HEK293 (cell line): ENCODE measurements at regions not wholly inside any gene's neighbourhood (a gene's known extent, or its start where the extent isn't known, plus 50 kb on each side); places are given as distances from the start of the nearest gene placed in this dataset.
A peak's percentile ranks its signal among the peaks of the same experiment; 100 is the strongest.

Experiments used
- CTCF ChIA-PET: fragments of 350-600 bp; formaldehyde crosslinking; extraction: SDS; loops from one replicate; lab custom pipeline; 2021; ENCODE audit warnings: antibody characterized with exemption; lab: Yijun Ruan, JAX
- POLR2A ChIA-PET: fragments of 300-600 bp; formaldehyde crosslinking; extraction: SDS; loops from one replicate; lab custom pipeline; 2020; ENCODE audit warnings: antibody characterized with exemption, inconsistent platforms; lab: Yijun Ruan, JAX
- H3K27ac ChIP-seq: fragments of 200-500 bp; sonication (Bioruptor generic); 2 replicates; pipeline ENCODE4 v1.5.1; 2014; ENCODE audit warnings: low read depth, low read length, control low read depth, inconsistent platforms; ENCODE audit errors: extremely low read depth
- H3K36me3 ChIP-seq, 2 experiments: fragments of 200-500 bp in 1 of 2; sonication (Bioruptor generic) in 1 of 2; 1 replicate in 1 of 2; 2 replicates in 1 of 2; pipeline ENCODE4 v1.5.1; 2014 to 2017; ENCODE audit warnings: inconsistent platforms in 2 of 2, low read length in 2 of 2; ENCODE audit not compliant: control insufficient read depth in 2 of 2, insufficient read depth in 1 of 2
- H3K4me1 ChIP-seq: fragments of 200-500 bp; sonication (Bioruptor generic); 2 replicates; pipeline ENCODE4 v1.5.1; 2014; ENCODE audit warnings: mild to moderate bottlenecking, low read length, inconsistent platforms; ENCODE audit not compliant: control insufficient read depth, insufficient read depth
- H3K4me3 ChIP-seq: 2 replicates; pipeline ENCODE4 v1.5.1; 2011; ENCODE audit warnings: low read depth, mild to moderate bottlenecking, control low read depth, low read length, moderate library complexity
- H3K9me3 ChIP-seq: fragments of 200-500 bp; sonication (Bioruptor generic); 2 replicates; pipeline ENCODE4 v1.5.1; 2014; ENCODE audit warnings: low read depth, low read length, inconsistent platforms; ENCODE audit not compliant: control insufficient read depth, insufficient read depth
- EGR2 ChIP-seq: fragments of 450-650 bp; formaldehyde crosslinking; IDR thresholded peaks from 2 replicates; pipeline ENCODE4 v1.5.1; 2016; ENCODE audit warnings: low read depth, missing biosample characterization, missing genetic modification characterization
- PATZ1 ChIP-seq: fragments of 450-650 bp; formaldehyde crosslinking; IDR thresholded peaks from 2 replicates; pipeline ENCODE4 v1.5.1; 2016; ENCODE audit warnings: missing biosample characterization, missing genetic modification characterization
- SP7 ChIP-seq: fragments of 450-650 bp; formaldehyde crosslinking; IDR thresholded peaks from 2 replicates; pipeline ENCODE4 v1.5.1; 2016; ENCODE audit warnings: missing biosample characterization, missing genetic modification characterization
- ZBTB26 ChIP-seq: fragments of 450-650 bp; formaldehyde crosslinking; optimal IDR thresholded peaks from 2 replicates; pipeline ENCODE3; 2016; ENCODE audit warnings: missing biosample characterization, mild to moderate bottlenecking, missing genetic modification characterization
- ZBTB7A ChIP-seq: fragments of 450-650 bp; formaldehyde crosslinking; IDR thresholded peaks from 2 replicates; pipeline ENCODE4 v1.5.1; 2016; ENCODE audit warnings: low read depth, missing biosample characterization, missing genetic modification characterization
- ZFHX2 ChIP-seq: fragments of 450-650 bp; formaldehyde crosslinking; conservative IDR thresholded peaks from 2 replicates; pipeline ENCODE4 v1.5.1; 2016; ENCODE audit warnings: missing biosample characterization, missing genetic modification characterization
- ZIC2 ChIP-seq: fragments of 450-650 bp; formaldehyde crosslinking; IDR thresholded peaks from 2 replicates; pipeline ENCODE4 v1.5.1; 2016; ENCODE audit warnings: missing biosample characterization, missing genetic modification characterization
- ZNF138 ChIP-seq: fragments of 450-650 bp; formaldehyde crosslinking; IDR thresholded peaks from 2 replicates; pipeline ENCODE4 v1.5.1; 2016; ENCODE audit warnings: missing biosample characterization, missing genetic modification characterization, borderline replicate concordance
- ZNF175 ChIP-seq: fragments of 450-650 bp; formaldehyde crosslinking; IDR thresholded peaks from 2 replicates; pipeline ENCODE4 v1.5.1; 2016; ENCODE audit warnings: missing biosample characterization, missing genetic modification characterization
- ZNF23 ChIP-seq: fragments of 450-650 bp; formaldehyde crosslinking; IDR thresholded peaks from 2 replicates; pipeline ENCODE4 v1.5.1; 2016; ENCODE audit warnings: missing biosample characterization, missing genetic modification characterization, borderline replicate concordance
- ZNF266 ChIP-seq: fragments of 450-650 bp; formaldehyde crosslinking; IDR thresholded peaks from 2 replicates; pipeline ENCODE4 v1.5.1; 2016; ENCODE audit warnings: missing biosample characterization, missing genetic modification characterization, low read depth
- ZNF302 ChIP-seq: fragments of 450-650 bp; formaldehyde crosslinking; IDR thresholded peaks from 2 replicates; pipeline ENCODE4 v1.5.1; 2016; ENCODE audit warnings: missing biosample characterization, missing genetic modification characterization, low read depth
- ZNF324 ChIP-seq: fragments of 450-650 bp; formaldehyde crosslinking; IDR thresholded peaks from 2 replicates; pipeline ENCODE4 v1.5.1; 2016; ENCODE audit warnings: missing biosample characterization, missing genetic modification characterization
- ZNF394 ChIP-seq: fragments of 450-650 bp; formaldehyde crosslinking; IDR thresholded peaks from 2 replicates; pipeline ENCODE4 v1.5.1; 2016; ENCODE audit warnings: missing biosample characterization, missing genetic modification characterization, mild to moderate bottlenecking, moderate library complexity, borderline replicate concordance
- ZNF404 ChIP-seq: fragments of 450-650 bp; formaldehyde crosslinking; IDR thresholded peaks from 2 replicates; pipeline ENCODE4 v1.5.1; 2017; ENCODE audit warnings: missing biosample characterization, missing genetic modification characterization
- ZNF426 ChIP-seq: fragments of 450-650 bp; formaldehyde crosslinking; IDR thresholded peaks from 2 replicates; pipeline ENCODE4 v1.5.1; 2017; ENCODE audit warnings: missing biosample characterization, missing genetic modification characterization, mild to moderate bottlenecking, inconsistent platforms, moderate library complexity
- ZNF501 ChIP-seq: fragments of 450-650 bp; formaldehyde crosslinking; IDR thresholded peaks from 2 replicates; pipeline ENCODE4 v1.5.1; 2016; ENCODE audit warnings: missing biosample characterization, missing genetic modification characterization
- ZNF529 ChIP-seq: fragments of 450-650 bp; formaldehyde crosslinking; IDR thresholded peaks from 2 replicates; pipeline ENCODE4 v1.5.1; 2017; ENCODE audit warnings: missing genetic modification characterization, missing biosample characterization; ENCODE audit not compliant: insufficient replicate concordance
- ZNF624 ChIP-seq: fragments of 450-650 bp; formaldehyde crosslinking; IDR thresholded peaks from 2 replicates; pipeline ENCODE4 v1.5.1; 2017; ENCODE audit warnings: missing biosample characterization, missing genetic modification characterization
- ZNF639 ChIP-seq: fragments of 450-650 bp; formaldehyde crosslinking; IDR thresholded peaks from 2 replicates; pipeline ENCODE4 v1.5.1; 2016; ENCODE audit warnings: missing biosample characterization, missing genetic modification characterization
- ZNF664 ChIP-seq: fragments of 450-650 bp; formaldehyde crosslinking; IDR thresholded peaks from 2 replicates; pipeline ENCODE4 v1.5.1; 2016; ENCODE audit warnings: missing biosample characterization, missing genetic modification characterization
- ZNF670 ChIP-seq: fragments of 450-650 bp; formaldehyde crosslinking; IDR thresholded peaks from 2 replicates; pipeline ENCODE4 v1.5.1; 2016; ENCODE audit warnings: missing biosample characterization, missing genetic modification characterization, low read depth
- ZXDB ChIP-seq: fragments of 450-650 bp; formaldehyde crosslinking; IDR thresholded peaks from 2 replicates; pipeline ENCODE4 v1.5.1; 2016; ENCODE audit warnings: missing biosample characterization, missing genetic modification characterization

GRCh38 chr4:83664741-83665140, 128.8 kb downstream of the GPAT3 start:
- Histone ChIP-seq H3K27ac (no peak overlapping the region), H3K36me3 (no peaks in the 10 kb centered on the region), H3K4me3 (no peak overlapping the region), H3K4me1 (no peaks in the 10 kb centered on the region)
- ChIA-PET CTCF (interaction anchor here (0.6 kb wide), 1 partner anchor 19 kb away, joined by 3 read pairs; no protein-coding TSS in a partner anchor), POLR2A (no interaction called here)
- TF ChIP-seq ZNF302 (tag by site-specific recombination) (no peak), ZNF404 (no peak), ZNF529 (tag by site-specific recombination) (no peak), ZBTB26 (tag by site-specific recombination) (no peak), ZXDB (tag by site-specific recombination) (no peak), ZNF670 (tag by site-specific recombination) (no peak)
- TF ChIP-seq, all 188 proteins: peak for 0
- no peaks in the 10 kb centered on the region for H3K9me3 ChIP-seq

- Histone ChIP-seq H3K27ac (no peak overlapping the region), H3K4me3 (no peak overlapping the region), H3K36me3 (no peaks in the 10 kb centered on the region), H3K4me1 (no peaks in the 10 kb centered on the region)
- POLR2A ChIA-PET = no interaction called here
- TF ChIP-seq PATZ1 (tag by site-specific recombination) = no peak
- TF ChIP-seq ZNF266 (tag by site-specific recombination) = no peak
- no peak for TF ChIP-seq ZNF394 (tag by site-specific recombination)
- no peak for TF ChIP-seq EGR2 (tag by site-specific recombination)
- TF ChIP-seq ZFHX2 (tag by site-specific recombination) = no peak
- TF ChIP-seq, all 188 proteins: peak for 0
- CTCF ChIA-PET = interaction anchor here (0.6 kb wide), 1 partner anchor 298 kb away, joined by 3 read pairs; no protein-coding TSS in a partner anchor
- no peaks in the 10 kb centered on the region for H3K9me3 ChIP-seq
Observed at GRCh38 chr4:83664071-83664470, 128.2 kb downstream of the GPAT3 start.

GRCh38 chr4:83662204-83662603, 126.3 kb downstream of the GPAT3 start:
- H3K4me1 ChIP-seq = no peaks in the 10 kb centered on the region
- no peaks in the 10 kb centered on the region for H3K36me3 ChIP-seq
- ChIA-PET CTCF (no interaction called here), POLR2A (no interaction called here)
- TF ChIP-seq ZNF23 (tag by site-specific recombination) = no peak
- TF ChIP-seq SP7 (tag by site-specific recombination) = no peak
- TF ChIP-seq ZBTB7A (tag by site-specific recombination) = no peak
- TF ChIP-seq ZIC2 (tag by site-specific recombination) = 0 out of 2 replicates have a peak, but pooled peaks have one; percentile 32
- no peak for TF ChIP-seq ZNF664
- no peak overlapping the region for H3K4me3 ChIP-seq
- H3K27ac ChIP-seq = no peak overlapping the region
- H3K9me3 ChIP-seq = no peaks in the 10 kb centered on the region

GRCh38 chr4:83661359-83661758, 125.5 kb downstream of the GPAT3 start:
- ChIA-PET POLR2A (no interaction called here), CTCF (no interaction called here)
- Histone ChIP-seq H3K27ac (no peak overlapping the region), H3K36me3 (no peaks in the 10 kb centered on the region), H3K9me3 (no peaks in the 10 kb centered on the region), H3K4me1 (no peaks in the 10 kb centered on the region), H3K4me3 (no peak overlapping the region)
- TF ChIP-seq ZNF175 (tag by site-specific recombination) (no peak), ZNF639 (tag by site-specific recombination) (no peak), ZNF624 (no peak), ZNF138 (tag by site-specific recombination) (no peak), ZNF501 (tag by site-specific recombination) (no peak), ZNF426 (tag by site-specific recombination) (no peak), ZNF302 (tag by site-specific recombination) (no peak), ZNF324 (tag by site-specific recombination) (no peak)
